ENCODE measurements at regions not wholly inside any gene's neighbourhood (a gene's known extent, or its start where the extent isn't known, plus 50 kb on each side); places are given as distances from the start of the nearest gene placed in this dataset.

DNA sequence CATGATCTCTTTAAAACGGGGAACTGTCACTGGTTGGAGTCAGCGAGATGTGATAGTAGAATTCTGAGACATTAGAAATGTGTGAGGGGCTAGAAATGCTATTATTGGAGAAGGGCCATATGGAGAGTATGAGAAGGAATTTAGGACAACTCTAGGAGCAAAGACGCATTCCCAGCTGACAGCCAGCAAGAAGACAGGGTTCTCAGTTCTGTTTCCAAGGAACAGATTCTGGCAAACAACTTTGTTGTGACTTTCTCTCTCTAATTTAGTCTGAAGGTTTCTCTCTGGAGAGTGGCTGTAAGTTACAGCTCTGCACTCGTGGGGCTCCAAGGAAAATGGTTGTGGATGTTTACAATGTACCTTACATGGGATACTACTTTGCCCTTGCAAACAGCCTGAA lies 876.3 kb downstream of the FAM181B start:
- Mint-ChIP-seq H3K4me3 (no peak overlapping the region), H3K36me3 (no peaks in the 10 kb centered on the region), H3K27ac (no peak overlapping the region), H3K9me3 (no peaks in the 10 kb centered on the region), H3K27me3 (no peaks in the 10 kb centered on the region), H3K4me1 (peaks cover 0 to 10% (median 2%) of the 10 kb centered on the region in 3 donors)
- POLR2A ChIA-PET: no interaction called here
- CTCF ChIA-PET: no interaction called here
- no peak for DNase-seq
- no peaks in the 10 kb centered on the region for H3K36me3 ChIP-seq (ENCODE audit: control insufficient read depth in 2 of 2, extremely low read depth in 1 of 2, insufficient read depth in 1 of 2, low read length in 1 of 2)
- H3K27ac ChIP-seq (ENCODE audit: low read length): no peak overlapping the region
- no peaks in the 10 kb centered on the region for H3K9me3 ChIP-seq
- H3K27me3 ChIP-seq (replicated peaks in 1 of 2; ENCODE audit: control insufficient read depth in 2 of 2, extremely low read depth in 1 of 2, insufficient read depth in 2 of 2, low read length in 1 of 2): no peaks in the 10 kb centered on the region
- H3K4me3 ChIP-seq (ENCODE audit: control insufficient read depth in 1 of 2, extremely low read depth in 1 of 2, low read length in 1 of 2): no peak overlapping the region
- no peak for ATAC-seq (replicated peaks in 1 of 4)
- H3K4me1 ChIP-seq (ENCODE audit: control insufficient read depth in 1 of 2, extremely low read depth in 1 of 2, insufficient read depth in 2 of 2, low read length in 2 of 2): no peaks in the 10 kb centered on the region
- WGBS (ENCODE audit: insufficient coverage): 100% methylated on average over 1 of the region's 4 CpGs

DNA sequence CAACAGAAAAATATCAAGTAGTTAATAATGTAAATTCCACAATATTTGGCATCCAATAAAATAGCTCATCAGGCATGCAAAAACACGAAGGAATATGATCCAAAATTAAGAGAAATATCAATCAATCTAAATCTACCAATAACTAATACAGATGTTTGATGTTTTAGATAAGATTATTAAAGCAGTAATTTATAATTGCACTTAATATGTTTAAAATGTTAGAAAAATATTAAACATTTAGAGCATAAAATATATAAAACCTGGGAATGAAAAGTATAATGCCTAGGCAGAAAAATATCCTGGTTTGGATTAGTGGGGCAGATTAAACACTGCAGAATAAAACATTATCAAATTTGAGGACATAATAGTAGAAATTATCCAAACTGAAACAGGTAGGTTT lies 879.9 kb downstream of the FAM181B start:
- Mint-ChIP-seq H3K4me3 (no peak overlapping the region), H3K9me3 (no peaks in the 10 kb centered on the region), H3K27me3 (no peaks in the 10 kb centered on the region), H3K36me3 (no peaks in the 10 kb centered on the region), H3K4me1 (peaks cover 2 to 9% (median 5%) of the 10 kb centered on the region in 3 donors), H3K27ac (no peak overlapping the region)
- no peaks in the 10 kb centered on the region for H3K4me1 ChIP-seq (ENCODE audit: control insufficient read depth in 1 of 2, extremely low read depth in 1 of 2, insufficient read depth in 2 of 2, low read length in 2 of 2)
- no peaks in the 10 kb centered on the region for H3K36me3 ChIP-seq (ENCODE audit: control insufficient read depth in 2 of 2, extremely low read depth in 1 of 2, insufficient read depth in 1 of 2, low read length in 1 of 2)
- WGBS (ENCODE audit: insufficient coverage): no CpG with 5 or more reads among the region's 1 CpG
- no peak overlapping the region for H3K4me3 ChIP-seq (ENCODE audit: control insufficient read depth in 1 of 2, extremely low read depth in 1 of 2, low read length in 1 of 2)
- H3K27me3 ChIP-seq (replicated peaks in 1 of 2; ENCODE audit: control insufficient read depth in 2 of 2, extremely low read depth in 1 of 2, insufficient read depth in 2 of 2, low read length in 1 of 2): no peaks in the 10 kb centered on the region
- DNase-seq (no peak), ATAC-seq (replicated peaks in 1 of 4) (no peak)
- ChIA-PET POLR2A (no interaction called here), CTCF (no interaction called here)
- H3K27ac ChIP-seq (ENCODE audit: low read length): no peak overlapping the region
- H3K9me3 ChIP-seq: no peaks in the 10 kb centered on the region

DNA sequence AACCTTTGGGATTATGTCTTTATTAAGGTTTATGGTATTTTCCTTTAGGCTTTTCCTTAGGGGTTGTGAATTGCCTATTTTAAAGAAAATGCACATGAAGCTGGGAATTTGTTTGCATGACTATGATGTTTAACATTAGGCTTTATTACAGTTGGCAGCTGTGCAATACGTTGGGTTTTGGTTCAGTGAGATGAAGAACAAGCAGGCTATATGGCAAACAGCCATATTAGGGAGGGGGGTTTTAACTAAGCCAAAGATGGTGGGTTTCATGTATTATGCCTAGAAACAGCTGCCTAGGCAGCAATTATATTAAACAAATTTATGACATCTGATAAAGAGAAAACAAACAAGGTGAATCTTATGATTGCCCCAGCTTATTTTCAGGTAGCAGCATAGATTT lies 880.8 kb downstream of the FAM181B start:
- Histone ChIP-seq H3K4me1 (ENCODE audit: control insufficient read depth in 1 of 2, extremely low read depth in 1 of 2, insufficient read depth in 2 of 2, low read length in 2 of 2) (no peaks in the 10 kb centered on the region), H3K27ac (ENCODE audit: low read length) (no peak overlapping the region), H3K27me3 (replicated peaks in 1 of 2; ENCODE audit: control insufficient read depth in 2 of 2, extremely low read depth in 1 of 2, insufficient read depth in 2 of 2, low read length in 1 of 2) (no peaks in the 10 kb centered on the region), H3K4me3 (ENCODE audit: control insufficient read depth in 1 of 2, extremely low read depth in 1 of 2, low read length in 1 of 2) (no peak overlapping the region), H3K36me3 (ENCODE audit: control insufficient read depth in 2 of 2, extremely low read depth in 1 of 2, insufficient read depth in 1 of 2, low read length in 1 of 2) (no peaks in the 10 kb centered on the region), H3K9me3 (no peaks in the 10 kb centered on the region)
- WGBS (ENCODE audit: insufficient coverage): 60% methylated on average over 1 of the region's 1 CpG
- H3K4me1 Mint-ChIP-seq: peaks cover 2 to 9% (median 5%) of the 10 kb centered on the region in 3 donors
- no peaks in the 10 kb centered on the region for H3K9me3 Mint-ChIP-seq
- no peaks in the 10 kb centered on the region for H3K36me3 Mint-ChIP-seq
- H3K27me3 Mint-ChIP-seq: no peaks in the 10 kb centered on the region
- ChIA-PET POLR2A (no interaction called here), CTCF (interaction anchor here in 1 of 2 donors (0.5 kb wide), 1 partner anchor 30 kb away, joined by 3 read pairs; no protein-coding TSS in a partner anchor)
- DNase-seq: no peak
- no peak overlapping the region for H3K27ac Mint-ChIP-seq
- H3K4me3 Mint-ChIP-seq: no peak overlapping the region
- ATAC-seq (replicated peaks in 1 of 4): no peak

DNA sequence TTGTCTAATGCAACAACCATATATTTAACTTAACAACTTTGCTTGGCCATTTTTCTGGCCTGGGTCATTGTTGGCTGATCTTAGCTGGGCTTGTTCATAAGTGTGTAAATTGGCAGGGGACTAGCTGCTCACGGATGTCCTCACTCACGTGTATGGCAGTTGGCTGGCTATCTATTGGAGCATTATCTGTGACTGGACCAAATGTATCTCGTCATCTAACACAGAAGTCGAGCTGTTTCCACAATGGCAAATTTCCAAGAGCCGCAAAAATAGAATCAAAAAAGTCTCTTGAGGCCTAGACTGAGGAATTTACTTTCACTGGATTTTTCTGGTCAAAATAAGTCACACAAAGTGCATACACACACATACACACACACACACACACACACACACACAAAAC lies 893.3 kb downstream of the FAM181B start:
- ATAC-seq (replicated peaks in 1 of 4): no peak
- Histone ChIP-seq H3K4me1 (ENCODE audit: control insufficient read depth in 1 of 2, extremely low read depth in 1 of 2, insufficient read depth in 2 of 2, low read length in 2 of 2) (no peaks in the 10 kb centered on the region), H3K27me3 (replicated peaks in 1 of 2; ENCODE audit: control insufficient read depth in 2 of 2, extremely low read depth in 1 of 2, insufficient read depth in 2 of 2, low read length in 1 of 2) (no peaks in the 10 kb centered on the region), H3K36me3 (ENCODE audit: control insufficient read depth in 2 of 2, extremely low read depth in 1 of 2, insufficient read depth in 1 of 2, low read length in 1 of 2) (no peaks in the 10 kb centered on the region), H3K9me3 (no peaks in the 10 kb centered on the region), H3K4me3 (ENCODE audit: control insufficient read depth in 1 of 2, extremely low read depth in 1 of 2, low read length in 1 of 2) (no peak overlapping the region), H3K27ac (ENCODE audit: low read length) (no peak overlapping the region)
- H3K27me3 Mint-ChIP-seq: peaks cover 0 to 2% of the 10 kb centered on the region in 2 donors
- H3K36me3 Mint-ChIP-seq: no peaks in the 10 kb centered on the region
- H3K4me1 Mint-ChIP-seq: peaks cover 0 to 8% (median 0%) of the 10 kb centered on the region in 3 donors
- 96% methylated on average over 5 of the region's 5 CpGs for WGBS (ENCODE audit: insufficient coverage)
- no peak overlapping the region for H3K27ac Mint-ChIP-seq
- CTCF ChIA-PET: no interaction called here
- peaks cover 0 to 2% (median 0%) of the 10 kb centered on the region in 3 donors for H3K9me3 Mint-ChIP-seq
- POLR2A ChIA-PET: no interaction called here
- no peak for DNase-seq
- H3K4me3 Mint-ChIP-seq: no peak overlapping the region

DNA sequence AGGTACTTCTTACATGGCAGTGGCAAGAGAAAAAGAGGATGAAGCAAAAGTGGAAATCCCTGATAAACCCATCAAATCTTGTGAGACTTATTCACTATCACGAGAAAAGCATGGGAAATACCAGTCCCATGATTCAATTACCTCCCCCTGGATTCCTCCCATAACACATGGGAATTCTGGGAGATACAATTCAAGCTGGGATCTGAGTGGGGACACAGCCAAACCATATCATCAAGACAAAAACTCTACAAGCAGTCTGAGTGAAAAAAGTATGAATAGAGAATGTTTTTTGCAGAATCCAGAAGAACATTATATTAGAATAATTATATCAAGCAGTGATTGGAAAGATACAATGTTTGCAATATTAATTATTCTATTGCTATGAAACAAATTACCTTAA lies 893.7 kb downstream of the FAM181B start:
- WGBS (ENCODE audit: insufficient coverage): no CpG with 5 or more reads among the region's 1 CpG
- POLR2A ChIA-PET: no interaction called here

DNA sequence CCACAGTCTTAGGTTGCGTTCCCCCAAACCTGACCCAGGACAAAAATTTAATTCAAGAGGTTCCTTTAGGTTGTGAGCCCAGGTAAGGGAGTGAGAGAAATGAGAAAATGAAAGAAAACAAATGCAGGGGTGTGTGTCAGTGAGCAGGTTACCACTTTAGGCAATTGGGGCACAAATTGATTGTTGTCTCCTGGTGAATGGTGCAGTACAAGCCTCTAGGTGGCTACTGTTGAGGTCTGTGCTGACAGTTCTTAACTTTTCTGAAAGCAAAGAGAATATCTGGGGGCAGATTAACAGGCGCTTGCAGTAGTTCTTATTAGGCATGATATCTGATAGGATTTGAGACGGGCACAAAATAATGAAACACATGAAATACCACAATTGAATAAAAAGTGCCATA lies 894.6 kb downstream of the FAM181B start:
- Mint-ChIP-seq H3K36me3 (no peaks in the 10 kb centered on the region), H3K4me1 (peaks cover 0 to 8% (median 0%) of the 10 kb centered on the region in 3 donors), H3K27ac (no peak overlapping the region), H3K4me3 (no peak overlapping the region), H3K9me3 (peaks cover 3 to 5% (median 5%) of the 10 kb centered on the region in 3 donors), H3K27me3 (peaks cover 0 to 2% of the 10 kb centered on the region in 2 donors)
- ATAC-seq (replicated peaks in 1 of 4) (no peak), DNase-seq (no peak)
- H3K27ac ChIP-seq (ENCODE audit: low read length): no peak overlapping the region
- no CpG with 5 or more reads among the region's 3 CpGs for WGBS (ENCODE audit: insufficient coverage)
- no peaks in the 10 kb centered on the region for H3K9me3 ChIP-seq
- H3K27me3 ChIP-seq (replicated peaks in 1 of 2; ENCODE audit: control insufficient read depth in 2 of 2, extremely low read depth in 1 of 2, insufficient read depth in 2 of 2, low read length in 1 of 2): no peaks in the 10 kb centered on the region
- CTCF ChIA-PET: no interaction called here
- H3K4me3 ChIP-seq (ENCODE audit: control insufficient read depth in 1 of 2, extremely low read depth in 1 of 2, low read length in 1 of 2): no peak overlapping the region
- POLR2A ChIA-PET: no interaction called here
- H3K36me3 ChIP-seq (ENCODE audit: control insufficient read depth in 2 of 2, extremely low read depth in 1 of 2, insufficient read depth in 1 of 2, low read length in 1 of 2): no peaks in the 10 kb centered on the region
- no peaks in the 10 kb centered on the region for H3K4me1 ChIP-seq (ENCODE audit: control insufficient read depth in 1 of 2, extremely low read depth in 1 of 2, insufficient read depth in 2 of 2, low read length in 2 of 2)

More for the DNA sequence above, 893.7 kb downstream of the FAM181B start:
- peaks cover 0 to 2% (median 0%) of the 10 kb centered on the region in 3 donors for H3K9me3 Mint-ChIP-seq
- no peak overlapping the region for H3K27ac Mint-ChIP-seq
- H3K27me3 Mint-ChIP-seq: peaks cover 0 to 2% of the 10 kb centered on the region in 2 donors
- H3K4me1 ChIP-seq (ENCODE audit: control insufficient read depth in 1 of 2, extremely low read depth in 1 of 2, insufficient read depth in 2 of 2, low read length in 2 of 2): no peaks in the 10 kb centered on the region
- no peak overlapping the region for H3K27ac ChIP-seq (ENCODE audit: low read length)
- ATAC-seq (replicated peaks in 1 of 4) (no peak), DNase-seq (no peak)
- H3K4me3 Mint-ChIP-seq: no peak overlapping the region
- H3K36me3 Mint-ChIP-seq: no peaks in the 10 kb centered on the region
- no peaks in the 10 kb centered on the region for H3K9me3 ChIP-seq
- CTCF ChIA-PET: no interaction called here
- no peak overlapping the region for H3K4me3 ChIP-seq (ENCODE audit: control insufficient read depth in 1 of 2, extremely low read depth in 1 of 2, low read length in 1 of 2)
- peaks cover 0 to 8% (median 0%) of the 10 kb centered on the region in 3 donors for H3K4me1 Mint-ChIP-seq
- no peaks in the 10 kb centered on the region for H3K36me3 ChIP-seq (ENCODE audit: control insufficient read depth in 2 of 2, extremely low read depth in 1 of 2, insufficient read depth in 1 of 2, low read length in 1 of 2)
- no peaks in the 10 kb centered on the region for H3K27me3 ChIP-seq (replicated peaks in 1 of 2; ENCODE audit: control insufficient read depth in 2 of 2, extremely low read depth in 1 of 2, insufficient read depth in 2 of 2, low read length in 1 of 2)

- peaks cover 13 to 31% (median 13%) of the 10 kb centered on the region in 3 donors for H3K9me3 Mint-ChIP-seq
- Histone ChIP-seq H3K4me3 (ENCODE audit: control insufficient read depth in 1 of 2, extremely low read depth in 1 of 2, low read length in 1 of 2) (no peak overlapping the region), H3K27me3 (replicated peaks in 1 of 2; ENCODE audit: control insufficient read depth in 2 of 2, extremely low read depth in 1 of 2, insufficient read depth in 2 of 2, low read length in 1 of 2) (no peaks in the 10 kb centered on the region), H3K36me3 (ENCODE audit: control insufficient read depth in 2 of 2, extremely low read depth in 1 of 2, insufficient read depth in 1 of 2, low read length in 1 of 2) (no peaks in the 10 kb centered on the region), H3K27ac (ENCODE audit: low read length) (no peak overlapping the region), H3K4me1 (ENCODE audit: control insufficient read depth in 1 of 2, extremely low read depth in 1 of 2, insufficient read depth in 2 of 2, low read length in 2 of 2) (no peaks in the 10 kb centered on the region), H3K9me3 (no peaks in the 10 kb centered on the region)
- ChIA-PET POLR2A (interaction anchor here in 1 of 2 donors (0.7 kb wide), 1 partner anchor 88 kb away, joined by 4 read pairs; no protein-coding TSS in a partner anchor), CTCF (no interaction called here)
- no peaks in the 10 kb centered on the region for H3K4me1 Mint-ChIP-seq
- peaks cover 0 to 5% of the 10 kb centered on the region in 2 donors for H3K27me3 Mint-ChIP-seq
- H3K4me3 Mint-ChIP-seq: no peak overlapping the region
- ATAC-seq (replicated peaks in 1 of 4): no peak
- H3K36me3 Mint-ChIP-seq: no peaks in the 10 kb centered on the region
- DNase-seq: no peak
- H3K27ac Mint-ChIP-seq: no peak overlapping the region
These were observed 903.7 kb downstream of the FAM181B start for GRCh38 chr11:81829976-81830375.
